GM21390 (cell line): ENCODE measurements at regions not wholly inside any gene's neighbourhood (a gene's known extent, or its start where the extent isn't known, plus 50 kb on each side); places are given as distances from the start of the nearest gene placed in this dataset.

Experiments
- ATAC-seq: cut with Tn5 transposase; IDR thresholded peaks from one replicate; pipeline ENCODE4 v1.9.1; 2021; ENCODE audit not compliant: unreplicated experiment

DNA sequence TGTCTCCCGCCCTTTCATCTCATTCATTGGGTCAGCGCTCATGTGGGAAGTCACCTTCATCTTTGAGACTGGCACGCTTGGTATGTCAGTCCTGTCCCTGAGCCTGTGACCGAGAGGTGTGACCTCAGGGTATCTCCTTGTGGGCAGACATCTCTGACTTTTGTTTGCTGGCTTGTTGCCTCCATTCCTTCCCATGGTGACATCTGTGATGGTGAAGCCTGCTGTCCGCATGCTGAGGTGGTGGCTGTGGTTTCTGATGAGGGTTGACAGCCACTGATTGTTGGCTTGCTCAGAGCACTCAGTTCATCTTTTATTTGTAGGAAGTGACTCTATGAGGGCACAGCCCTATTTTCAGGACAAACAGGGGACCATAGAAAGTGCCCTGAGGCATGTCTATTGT, 139.2 kb downstream of the SLC4A3 start:
- no peak for ATAC-seq

GRCh38 chr2:219769090-219769910, 141.9 kb downstream of the SLC4A3 start:
- no peak for ATAC-seq

GRCh38 chr2:219772103-219772635, 144.7 kb downstream of the SLC4A3 start:
- ATAC-seq: no peak

DNA sequence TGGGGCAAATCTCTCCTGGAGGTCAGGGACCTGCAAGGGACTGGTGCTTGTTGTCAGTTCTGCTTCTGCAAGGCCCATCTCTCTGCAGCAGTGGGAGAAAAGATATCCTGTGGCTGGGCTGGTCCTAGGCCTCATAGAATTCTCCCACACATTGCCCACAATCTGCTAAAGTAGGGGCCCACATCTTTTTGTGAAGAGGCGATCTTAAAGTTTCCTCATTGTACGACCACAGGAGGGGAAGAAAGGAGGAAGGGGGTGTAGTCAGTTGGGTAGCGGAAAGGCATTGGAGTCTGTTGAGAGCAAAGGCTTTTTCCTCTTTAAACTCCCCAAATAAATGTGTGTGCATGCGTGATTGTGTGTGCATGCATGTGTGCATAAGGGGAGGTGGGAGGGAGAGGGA, 145.3 kb downstream of the SLC4A3 start:
- no peak for ATAC-seq

DNA sequence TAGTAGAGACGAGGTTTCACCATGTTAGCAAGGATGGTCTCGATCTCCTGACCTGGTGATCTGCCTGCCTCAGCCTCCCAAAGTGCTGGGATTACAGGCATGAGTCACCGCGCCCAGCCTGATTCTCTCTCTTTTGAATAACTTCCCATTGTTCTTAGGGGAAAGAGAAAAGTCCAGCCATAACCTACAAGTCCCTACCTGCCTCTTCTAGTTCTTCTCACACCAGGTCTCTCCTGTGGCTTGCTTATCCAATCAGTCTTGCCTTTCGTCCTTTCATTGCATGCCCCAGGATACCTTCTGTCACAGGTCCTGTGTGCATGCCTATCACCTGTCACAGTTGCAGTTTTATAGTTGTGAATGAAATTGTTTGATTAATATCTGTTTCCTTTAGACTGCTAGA, 148.1 kb downstream of the SLC4A3 start:
- ATAC-seq: no peak

GRCh38 chr2:219777388-219777787, 150.0 kb downstream of the SLC4A3 start:
- ATAC-seq: no peak

GRCh38 chr2:219778189-219778588, 150.8 kb downstream of the SLC4A3 start:
- no peak for ATAC-seq

DNA sequence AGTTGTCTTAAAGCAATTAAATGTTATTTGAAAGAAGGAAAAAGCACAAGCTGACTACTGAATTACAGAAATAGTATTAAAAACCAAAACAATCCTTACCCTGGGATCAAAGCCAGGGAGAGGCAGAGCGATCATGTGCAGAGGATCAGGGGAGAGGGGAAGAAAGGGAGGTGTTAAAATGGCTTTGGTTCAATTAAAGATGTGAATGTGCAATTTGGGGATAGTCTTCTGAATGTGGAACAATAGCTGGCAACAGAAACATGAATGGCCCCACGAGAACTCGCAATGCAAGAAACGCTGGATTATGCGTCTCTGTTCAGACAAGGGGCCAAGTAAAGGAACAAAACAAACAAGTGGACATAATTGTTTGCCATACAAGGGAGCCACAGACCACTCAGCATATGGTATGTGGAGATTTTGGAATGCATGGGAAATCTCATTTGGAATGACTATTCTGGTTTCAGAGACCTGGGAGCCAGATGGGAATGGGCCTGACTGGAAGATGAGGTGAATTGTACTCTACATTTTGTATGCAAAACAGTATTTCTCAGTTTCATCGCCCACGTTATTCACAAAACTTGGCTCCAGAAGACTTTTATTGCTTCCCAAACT, 155.4 kb downstream of the SLC4A3 start:
- no peak for ATAC-seq

DNA sequence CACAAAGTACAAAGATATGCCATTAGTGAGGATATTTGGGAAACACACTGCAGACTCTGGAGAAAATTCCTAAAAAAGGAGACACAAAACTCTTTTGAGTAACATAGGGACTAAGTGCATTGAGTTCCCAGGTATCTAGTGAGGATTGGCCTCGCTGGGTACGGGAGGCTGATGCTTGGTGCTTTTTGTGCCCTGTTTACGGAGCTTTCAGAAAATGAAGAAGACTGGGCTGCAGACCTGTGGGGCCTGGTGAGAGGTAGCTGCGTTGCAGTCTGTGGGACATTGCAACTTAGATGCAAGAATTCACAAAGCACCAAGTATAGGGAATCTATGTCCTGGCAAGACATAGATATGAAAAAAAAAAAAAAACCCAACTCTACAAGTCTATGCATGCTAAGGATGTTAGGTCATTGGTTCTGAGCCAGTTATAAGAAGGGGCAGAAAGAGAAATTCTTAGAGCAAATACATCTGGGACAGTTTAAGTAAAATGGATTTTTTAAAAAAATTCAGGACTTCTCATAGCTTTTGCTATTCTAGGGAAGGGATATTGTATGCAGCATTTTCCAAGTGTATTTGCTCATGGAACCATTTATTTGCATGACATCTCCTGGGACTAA, 156.0 kb downstream of the SLC4A3 start:
- no peak for ATAC-seq

DNA sequence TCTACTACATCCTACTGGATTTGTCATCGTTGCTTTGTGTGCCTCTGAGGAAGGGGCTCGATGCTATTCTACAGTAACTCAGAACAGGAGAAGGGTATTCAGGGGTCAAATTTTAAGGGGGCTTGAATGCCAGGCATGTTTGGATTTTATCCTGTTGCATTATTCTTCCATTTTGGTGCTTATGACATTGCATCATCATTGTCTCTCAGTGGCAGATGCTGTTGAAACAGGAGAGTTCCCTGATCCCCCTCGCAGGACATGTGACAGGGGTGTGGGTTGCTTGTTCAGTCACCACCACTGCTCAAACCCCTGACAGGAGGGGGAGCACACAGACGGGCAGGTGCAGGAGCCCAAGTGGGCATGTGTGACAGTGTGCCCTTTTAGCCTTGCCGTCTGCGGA, 156.7 kb downstream of the SLC4A3 start:
- ATAC-seq: no peak

DNA sequence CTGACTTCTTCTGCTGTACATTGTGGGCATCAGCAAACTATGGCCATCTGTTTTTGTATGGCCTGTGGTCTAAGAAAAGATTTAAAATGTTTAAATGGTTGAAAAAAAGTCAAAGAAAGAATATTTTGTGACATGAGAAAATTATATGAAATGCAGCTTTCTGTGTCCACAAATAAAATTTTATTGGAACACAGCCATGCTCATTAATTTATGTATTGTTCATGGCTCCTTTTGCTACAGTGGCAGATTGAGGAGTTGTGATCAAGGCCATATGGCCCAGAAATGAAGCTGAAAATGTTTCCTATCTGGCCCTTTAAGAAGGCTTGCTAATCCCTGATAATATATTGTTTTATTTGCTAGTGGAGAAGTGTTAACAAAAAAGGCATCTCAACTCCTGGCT, 162.0 kb downstream of the SLC4A3 start:
- no peak for ATAC-seq

DNA sequence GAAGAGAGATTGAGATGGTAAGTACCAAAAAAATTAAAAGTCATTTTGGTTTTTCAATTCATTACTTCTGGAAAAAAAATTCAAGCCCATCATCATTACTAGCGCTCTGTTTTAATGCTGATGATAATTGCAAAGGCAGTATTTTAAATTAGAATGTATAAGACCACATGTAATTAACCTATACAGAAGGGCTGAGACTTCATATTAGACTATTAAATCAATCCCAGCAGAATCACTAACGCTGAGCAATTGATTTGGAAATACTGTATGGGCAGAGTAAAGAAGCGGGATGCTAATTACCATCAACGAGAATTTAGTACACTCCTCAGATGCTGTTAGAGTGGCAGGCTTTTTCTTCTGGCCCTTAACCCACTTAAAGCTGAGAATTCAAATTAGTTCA, 165.0 kb downstream of the SLC4A3 start:
- no peak for ATAC-seq

GRCh38 chr2:219798430-219798829, 171.0 kb downstream of the SLC4A3 start:
- no peak for ATAC-seq

DNA sequence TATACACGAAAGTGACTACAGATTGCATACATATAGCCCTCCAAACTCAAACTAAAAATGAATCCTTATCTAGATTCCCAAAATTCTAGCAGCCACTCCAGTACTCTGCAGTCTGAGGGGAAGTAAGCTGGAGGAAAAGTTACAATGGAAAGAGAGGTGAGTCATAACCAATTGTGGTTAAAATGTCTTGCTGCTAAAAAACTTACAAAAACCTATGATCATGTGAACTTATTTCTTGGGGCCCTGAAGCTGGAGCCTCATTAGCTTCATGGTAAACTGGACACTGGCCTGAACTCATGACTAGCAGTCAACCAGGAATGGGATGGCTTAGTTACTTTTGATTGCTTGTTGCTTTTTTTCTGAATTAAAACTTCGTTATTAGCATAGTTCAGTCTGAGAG, 175.9 kb downstream of the SLC4A3 start:
- ATAC-seq: no peak

DNA sequence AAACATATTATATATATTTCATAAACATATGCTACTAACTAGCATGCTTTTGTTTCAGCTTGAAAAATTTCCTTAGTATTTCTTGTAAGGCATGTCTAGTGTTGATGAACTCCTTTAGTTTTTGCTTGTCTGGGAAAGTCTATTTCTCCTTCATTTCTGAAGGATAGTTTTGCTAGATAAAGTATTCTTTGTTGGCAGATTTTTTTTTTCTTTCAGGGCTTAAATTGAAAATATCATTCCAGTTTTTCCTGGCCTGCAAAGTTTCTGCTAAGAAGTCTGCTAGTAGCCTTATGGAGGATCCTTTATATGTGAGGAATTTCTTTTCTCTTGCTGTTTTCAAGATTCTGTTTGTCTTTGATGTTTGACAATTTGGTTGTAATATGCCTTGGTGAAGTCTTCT, 183.5 kb downstream of the SLC4A3 start:
- ATAC-seq: no peak

- ATAC-seq: no peak
Measured at GRCh38 chr2:219812672-219813071, 185.2 kb downstream of the SLC4A3 start.

GRCh38 chr2:219820767-219821166, 193.3 kb downstream of the SLC4A3 start:
- ATAC-seq: no peak

DNA sequence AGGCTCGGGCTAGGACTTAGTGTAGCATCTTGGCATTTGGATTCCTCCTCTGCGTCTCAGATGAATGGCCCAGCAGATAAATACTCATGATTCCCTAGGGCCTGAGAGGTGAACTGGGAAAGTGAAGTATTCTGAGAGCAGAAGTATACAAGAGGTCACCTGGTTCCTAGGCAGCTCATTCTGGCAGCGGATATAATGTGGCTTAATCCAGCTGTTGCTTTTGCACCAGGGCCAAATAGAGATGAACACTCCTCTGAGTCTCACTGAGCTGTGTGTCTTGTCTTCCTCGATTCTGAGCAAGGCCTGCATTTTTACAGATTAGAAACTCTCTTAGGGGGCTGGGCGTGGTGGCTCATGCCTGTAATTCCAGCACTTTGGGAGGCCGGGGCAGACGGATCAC, 196.1 kb downstream of the SLC4A3 start:
- ATAC-seq: no peak

GRCh38 chr2:219824996-219825395, 197.6 kb downstream of the SLC4A3 start:
- no peak for ATAC-seq

- ATAC-seq: no peak
Measured at GRCh38 chr2:219828127-219828526, 200.7 kb downstream of the SLC4A3 start.

GRCh38 chr2:219829667-219830352, 202.4 kb downstream of the SLC4A3 start:
- no peak for ATAC-seq
